HCT116 (cell line): ENCODE measurements at regions not wholly inside any gene's neighbourhood (a gene's known extent, or its start where the extent isn't known, plus 50 kb on each side); places are given as distances from the start of the nearest gene placed in this dataset.

Experiments used
- ATAC-seq: fragments of 200-7000 bp; cut with Tn5 transposase; 2 replicates; pipeline ENCODE4 v1.9.1; 2020; ENCODE audit warnings: mild to moderate bottlenecking, moderate library complexity
- BruUV-seq: library from RNA; stranded (reverse); fragments of 400-500 nt; replicated peaks from 2 replicates; lab custom pipeline; 2021; lab: Mats Ljungman, UMichigan
- CTCF ChIA-PET: fragments of 300-600 bp; sonication (Branson Sonifier 250); formaldehyde crosslinking; loops from one replicate; lab custom pipeline; 2021; ENCODE audit warnings: antibody characterized with exemption; lab: Charles Lee
- POLR2A ChIA-PET: fragments of 300-600, 350-600 bp; sonication (Branson Sonifier 250); formaldehyde crosslinking; loops from one replicate; lab custom pipeline; 2021; ENCODE audit warnings: antibody characterized with exemption; lab: Charles Lee
- RAD21 ChIA-PET, 2 experiments: fragments of 300-600 bp; sonication (Branson Sonifier 250); formaldehyde crosslinking; loops; one replicate each; lab custom pipeline; 2023; ENCODE audit warnings: low total read pairs in 2 of 2; ENCODE audit not compliant: uncharacterized antibody in 2 of 2, unreplicated experiment in 2 of 2, low non-redundant PET in 1 of 2; lab: Charles Lee
- DNase-seq: peaks from one replicate; pipeline ENCODE4 v3.0.0-alpha.2; 2010; ENCODE audit warnings: low read depth, low spot score
- H2AFZ ChIP-seq: fragments of 200-600 bp; shearing (Covaris generic), sonication (generic); 2 replicates; pipeline ENCODE4 v1.6.1; 2017; ENCODE audit warnings: low read depth, mixed run types, mixed read lengths, antibody characterized with exemption, low read length; ENCODE audit not compliant: poor library complexity, severe bottlenecking
- H3K27ac ChIP-seq: 2 replicates; pipeline ENCODE4 v1.5.1; 2012; ENCODE audit warnings: low read depth, low read length
- H3K27me3 ChIP-seq: fragments of 200-600 bp; sonication (generic); 2 replicates; pipeline ENCODE4 v1.6.1; 2016; ENCODE audit warnings: mixed run types, low read length, mixed read lengths; ENCODE audit not compliant: insufficient read depth
- H3K36me3 ChIP-seq, 2 experiments: fragments of 200-500 bp in 1 of 2; fragments of 200-600 bp in 1 of 2; sonication (Bioruptor generic) in 1 of 2; sonication (generic) in 1 of 2; 2 replicates each; pipeline versions ENCODE4 v1.5.1 to v1.6.1; 2014 to 2016; ENCODE audit warnings: low read length in 2 of 2, inconsistent platforms in 1 of 2, mixed read lengths in 1 of 2, mixed run types in 1 of 2; ENCODE audit not compliant: insufficient read depth in 2 of 2, control insufficient read depth in 1 of 2
- H3K4me1 ChIP-seq, 2 experiments: fragments of 200-600 bp in 1 of 2; sonication (generic) in 1 of 2; 2 replicates each; pipeline versions ENCODE4 v1.5.1 to v1.6.1; 2012 to 2017; ENCODE audit warnings: low read length in 2 of 2, inconsistent platforms in 1 of 2, mild to moderate bottlenecking in 1 of 2, mixed read lengths in 1 of 2, mixed run types in 1 of 2, moderate library complexity in 1 of 2; ENCODE audit not compliant: insufficient read depth in 2 of 2, control insufficient read depth in 1 of 2
- H3K4me2 ChIP-seq: fragments of 200-600 bp; sonication (generic); 2 replicates; pipeline ENCODE4 v1.6.1; 2017; ENCODE audit warnings: mixed run types, low read length, mixed read lengths
- H3K4me3 ChIP-seq, 2 experiments: fragments of 200-600 bp in 1 of 2; sonication (generic) in 1 of 2; replicated peaks in 1 of 2; 2 replicates each; pipeline ENCODE4 v1.5.1; 2011 to 2016; ENCODE audit warnings: low read length in 2 of 2, control low read depth in 1 of 2, low read depth in 1 of 2, mild to moderate bottlenecking in 1 of 2, mixed read lengths in 1 of 2, mixed run types in 1 of 2
- H3K79me2 ChIP-seq: fragments of 200-600 bp; sonication (generic); 2 replicates; pipeline ENCODE4 v1.6.1; 2017; ENCODE audit warnings: mild to moderate bottlenecking, mixed run types, low read length, moderate library complexity, mixed read lengths; ENCODE audit not compliant: insufficient read depth
- H3K9ac ChIP-seq: fragments of 200-600 bp; sonication (generic); 2 replicates; pipeline ENCODE4 v1.6.1; 2016; ENCODE audit warnings: low read length, mixed read lengths
- H3K9me2 ChIP-seq: fragments of 200-600 bp; sonication (generic), shearing (Covaris generic); 2 replicates; pipeline ENCODE4 v1.6.1; 2017; ENCODE audit warnings: mixed run types, mild to moderate bottlenecking, moderate library complexity; ENCODE audit not compliant: insufficient read depth
- H3K9me3 ChIP-seq, 2 experiments: fragments of 200-500 bp in 1 of 2; fragments of 200-600 bp in 1 of 2; sonication (Bioruptor generic) in 1 of 2; sonication (generic) in 1 of 2; 2 replicates each; pipeline ENCODE4 v1.6.1; 2014 to 2017; ENCODE audit warnings: low read length in 2 of 2, mixed read lengths in 2 of 2, inconsistent platforms in 1 of 2, low read depth in 1 of 2, mild to moderate bottlenecking in 1 of 2, mixed run types in 1 of 2, moderate library complexity in 1 of 2; ENCODE audit not compliant: control insufficient read depth in 1 of 2, insufficient read depth in 1 of 2
- H4K20me1 ChIP-seq: fragments of 200-600 bp; sonication (generic), shearing (Covaris generic); 2 replicates; pipeline ENCODE4 v1.6.1; 2017; ENCODE audit warnings: mixed run types, mild to moderate bottlenecking, moderate library complexity; ENCODE audit not compliant: insufficient read depth
- ATF3 ChIP-seq: IDR thresholded peaks from 2 replicates; pipeline ENCODE4 v1.6.1; 2012
- ELF1 ChIP-seq: IDR thresholded peaks from 2 replicates; pipeline ENCODE4 v1.6.1; 2012; ENCODE audit warnings: low read depth, borderline replicate concordance
- EZH2phosphoT487 ChIP-seq: fragments of 200-600 bp; IDR thresholded peaks from 2 replicates; pipeline ENCODE4 v1.6.1; 2018; ENCODE audit warnings: antibody characterized with exemption, borderline replicate concordance
- FOSL1 ChIP-seq: IDR thresholded peaks from 2 replicates; pipeline ENCODE4 v1.6.1; 2012; ENCODE audit warnings: low read depth
- JUND ChIP-seq: IDR thresholded peaks from 2 replicates; pipeline ENCODE4 v1.6.1; 2012
- POLR2A ChIP-seq: IDR thresholded peaks from 2 replicates; pipeline ENCODE4 v1.7.0; 2011; ENCODE audit warnings: borderline replicate concordance; ENCODE audit not compliant: insufficient read depth, insufficient read length; ENCODE audit errors: extremely low read depth
- POLR2AphosphoS5 ChIP-seq: IDR thresholded peaks from 2 replicates; pipeline ENCODE4 v1.6.1; 2011; ENCODE audit warnings: mild to moderate bottlenecking, low read depth, low read length, moderate library complexity
- RAD21 ChIP-seq: IDR thresholded peaks from 2 replicates; pipeline ENCODE4 v1.6.1; 2012; ENCODE audit warnings: low read depth, mild to moderate bottlenecking
- SIN3A ChIP-seq: IDR thresholded peaks from 2 replicates; pipeline ENCODE4 v1.6.1; 2012; ENCODE audit warnings: low read depth
- SRF ChIP-seq: IDR thresholded peaks from 2 replicates; pipeline ENCODE4 v1.6.1; 2012; ENCODE audit warnings: low read depth
- YY1 ChIP-seq: IDR thresholded peaks from 2 replicates; pipeline ENCODE4 v1.6.1; 2011; ENCODE audit warnings: low read length, low read depth, moderate library complexity, mild to moderate bottlenecking; ENCODE audit not compliant: insufficient replicate concordance; ENCODE audit errors: extremely low read depth
- ZFX ChIP-seq: fragments of 450-650 bp; IDR thresholded peaks from 2 replicates; pipeline ENCODE4 v1.6.1; 2017
- intact Hi-C: fragments of 100-400 bp; cut with micrococcal nuclease; formaldehyde crosslinking; loops from 2 replicates; pipeline ENCODE4 v1.10.0; 2022
- TF ChIP-seq, protein P1 (sequence below): IDR thresholded peaks from 2 replicates; pipeline ENCODE4 v1.6.1; 2011; ENCODE audit warnings: mild to moderate bottlenecking, low read length, moderate library complexity; ENCODE audit not compliant: insufficient replicate concordance; ENCODE audit errors: extremely low read depth

GRCh38 chr5:77558266-77558665 is 66.2 kb upstream of the WDR41 start:
- H3K4me2 ChIP-seq: no peak overlapping the region
- no peak overlapping the region for H3K27ac ChIP-seq
- no peak for DNase-seq
- no peaks in the 10 kb centered on the region for H3K4me1 ChIP-seq
- intact Hi-C loops: no loop called here
- ATAC-seq: no peak
- H3K9ac ChIP-seq: no peak overlapping the region
- H3K79me2 ChIP-seq: no peaks in the 10 kb centered on the region
- no peaks in the 10 kb centered on the region for H4K20me1 ChIP-seq
- no peaks in the 10 kb centered on the region for H3K27me3 ChIP-seq
- ChIA-PET CTCF (no interaction called here), RAD21 (no interaction called here), POLR2A (interaction anchor here (0.7 kb wide), 1 partner anchor 633 kb away, joined by 3 read pairs; no protein-coding TSS in a partner anchor)
- BruUV-seq: no TSS peak
- no peaks in the 10 kb centered on the region for H3K36me3 ChIP-seq
- no peak overlapping the region for H2AFZ ChIP-seq
- no peaks in the 10 kb centered on the region for H3K9me2 ChIP-seq
- H3K9me3 ChIP-seq: no peaks in the 10 kb centered on the region
- H3K4me3 ChIP-seq: no peak overlapping the region
- TF ChIP-seq FOSL1: no peak

GRCh38 chr5:77550406-77550805 is 58.3 kb upstream of the WDR41 start:
- DNase-seq (no peak), ATAC-seq (no peak)
- Histone ChIP-seq H4K20me1 (no peaks in the 10 kb centered on the region), H3K36me3 (no peaks in the 10 kb centered on the region), H3K79me2 (no peaks in the 10 kb centered on the region), H3K27me3 (no peaks in the 10 kb centered on the region), H3K4me3 (no peak overlapping the region), H3K4me2 (no peak overlapping the region), H3K9me3 (no peaks in the 10 kb centered on the region), H3K9ac (no peak overlapping the region), H2AFZ (no peak overlapping the region), H3K4me1 (no peaks in the 10 kb centered on the region), H3K27ac (no peak overlapping the region), H3K9me2 (no peaks in the 10 kb centered on the region)
- ChIA-PET POLR2A (no interaction called here), RAD21 (no interaction called here), CTCF (no interaction called here)
- TF ChIP-seq POLR2A (no peak), JUND (no peak), POLR2AphosphoS5 (no peak), SIN3A (no peak), EZH2phosphoT487 (no peak), RAD21 (no peak), ZFX (no peak), ATF3 (no peak), ELF1 (no peak), FOSL1 (no peak), SRF (no peak), YY1 (no peak)
- TF ChIP-seq, protein P1, sequence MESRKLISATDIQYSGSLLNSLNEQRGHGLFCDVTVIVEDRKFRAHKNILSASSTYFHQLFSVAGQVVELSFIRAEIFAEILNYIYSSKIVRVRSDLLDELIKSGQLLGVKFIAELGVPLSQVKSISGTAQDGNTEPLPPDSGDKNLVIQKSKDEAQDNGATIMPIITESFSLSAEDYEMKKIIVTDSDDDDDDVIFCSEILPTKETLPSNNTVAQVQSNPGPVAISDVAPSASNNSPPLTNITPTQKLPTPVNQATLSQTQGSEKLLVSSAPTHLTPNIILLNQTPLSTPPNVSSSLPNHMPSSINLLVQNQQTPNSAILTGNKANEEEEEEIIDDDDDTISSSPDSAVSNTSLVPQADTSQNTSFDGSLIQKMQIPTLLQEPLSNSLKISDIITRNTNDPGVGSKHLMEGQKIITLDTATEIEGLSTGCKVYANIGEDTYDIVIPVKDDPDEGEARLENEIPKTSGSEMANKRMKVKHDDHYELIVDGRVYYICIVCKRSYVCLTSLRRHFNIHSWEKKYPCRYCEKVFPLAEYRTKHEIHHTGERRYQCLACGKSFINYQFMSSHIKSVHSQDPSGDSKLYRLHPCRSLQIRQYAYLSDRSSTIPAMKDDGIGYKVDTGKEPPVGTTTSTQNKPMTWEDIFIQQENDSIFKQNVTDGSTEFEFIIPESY: no peak
- intact Hi-C loops: no loop called here
- BruUV-seq: no TSS peak
